ENCODE measurements at regions not wholly inside any gene's neighbourhood (a gene's known extent, or its start where the extent isn't known, plus 50 kb on each side); places are given as distances from the start of the nearest gene placed in this dataset.

- POLR2A ChIA-PET (ENCODE audit: unreplicated experiment) = no interaction called here
Measured at GRCh38 chr7:123367484-123368122, 166.8 kb downstream of the IQUB start.

More at GRCh38 chr7:123367484-123368122, 166.8 kb downstream of the IQUB start:
- Histone ChIP-seq H3K27ac (ENCODE audit: insufficient read depth, low read length) (no peak overlapping the region), H3K9me1 (ENCODE audit: insufficient read depth, low read length) (no peaks in the 10 kb centered on the region), H2BK5ac (ENCODE audit: low read depth, low read length, poor library complexity, severe bottlenecking) (no peak overlapping the region), H2BK15ac (ENCODE audit: low read depth, low read length) (no peak overlapping the region), H3K27me3 (ENCODE audit: control insufficient read depth, insufficient read depth, low read length) (no peaks in the 10 kb centered on the region), H2AK9ac (replicated peaks; ENCODE audit: low read depth, low read length, poor library complexity) (no peak overlapping the region), H3K23ac (ENCODE audit: low read depth, low read length) (no peak overlapping the region), H3K14ac (replicated peaks; ENCODE audit: low read depth, low read length) (no peak overlapping the region), H3K79me1 (ENCODE audit: low read depth in 1 of 2, low read length in 2 of 2) (no peaks in the 10 kb centered on the region), H2AK5ac (ENCODE audit: low read depth, low read length) (no peak overlapping the region), H4K20me1 (ENCODE audit: insufficient read depth, low read length) (no peaks in the 10 kb centered on the region), H4K5ac (ENCODE audit: low read depth, low read length) (no peak overlapping the region), H3K4ac (ENCODE audit: low read depth, low read length) (no peak overlapping the region), H4K91ac (ENCODE audit: insufficient read depth, low read depth, low read length) (no peak overlapping the region), H2BK120ac (ENCODE audit: low read depth, low read length) (no peak overlapping the region), H3K9me3 (ENCODE audit: control insufficient read depth, insufficient read depth, low read length) (peaks cover 3% of the 10 kb centered on the region), H2BK20ac (ENCODE audit: low read depth, low read length) (no peak overlapping the region), H2AFZ (replicated peaks; ENCODE audit: low read length, poor library complexity) (no peak overlapping the region), H3K56ac (ENCODE audit: extremely low read depth, insufficient read depth, low read length) (no peak overlapping the region), H4K8ac (ENCODE audit: low read depth in 2 of 2, low read length in 2 of 2) (no peak overlapping the region), H3K4me3 (ENCODE audit: insufficient read depth, low read depth, low read length) (no peak overlapping the region), H3K4me2 (ENCODE audit: low read depth, low read length) (no peak overlapping the region), H3K18ac (ENCODE audit: low read depth, low read length) (no peak overlapping the region), H3K9ac (ENCODE audit: low read depth, low read length) (no peak overlapping the region), H3K36me3 (ENCODE audit: control insufficient read depth, insufficient read depth, low read length) (no peaks in the 10 kb centered on the region), H3K4me1 (ENCODE audit: control insufficient read depth, insufficient read depth, low read length) (no peaks in the 10 kb centered on the region)
- intact Hi-C loops (cut with micrococcal nuclease) = no loop called here
- dilution Hi-C loops (cut with HindIII; ENCODE audit: low sequenced_read_pairs, unreplicated experiment) = no loop called here
- ATAC-seq (ENCODE audit: low read depth) (no peak), DNase-seq (no peak)
- no CpG with 5 or more reads among the region's 5 CpGs for WGBS, 2 experiments (ENCODE audit: extremely low coverage in 2 of 2, insufficient read length in 1 of 2)
- CTCF ChIA-PET = interaction anchor here (0.6 kb wide), 1 partner anchor 945 kb away, joined by 3 read pairs; no protein-coding TSS in a partner anchor
- BruUV-seq (replicated peaks) = no TSS peak
- TF ChIP-seq CTCF (conservative IDR thresholded peaks at IDR 0.05; ENCODE audit: low read depth, low read length) (peak; percentile 39), USF2 (IDR thresholded peaks at IDR 0.05; ENCODE audit: low read depth, low read length) (no peak), CEBPB (IDR thresholded peaks at IDR 0.05; ENCODE audit: low read depth, low read length) (no peak), MAFK (IDR thresholded peaks at IDR 0.05; ENCODE audit: low read depth, low read length) (no peak), RAD21 (IDR thresholded peaks at IDR 0.05; ENCODE audit: low read length) (peak; percentile 13; the same call in 1 of the 2 replicates), RFX5 (IDR thresholded peaks at IDR 0.05; ENCODE audit: low read depth, low read length) (no peak)
- in situ Hi-C loops (cut with MboI; ENCODE audit: low sequenced_read_pairs) = no loop called here
